ENCODE measurements at regions not wholly inside any gene's neighbourhood (a gene's known extent, or its start where the extent isn't known, plus 50 kb on each side); places are given as distances from the start of the nearest gene placed in this dataset.

GRCh38 chr5:88557881-88558280, 289.2 kb upstream of the TMEM161B start:
- TF ChIP-seq, protein P1, sequence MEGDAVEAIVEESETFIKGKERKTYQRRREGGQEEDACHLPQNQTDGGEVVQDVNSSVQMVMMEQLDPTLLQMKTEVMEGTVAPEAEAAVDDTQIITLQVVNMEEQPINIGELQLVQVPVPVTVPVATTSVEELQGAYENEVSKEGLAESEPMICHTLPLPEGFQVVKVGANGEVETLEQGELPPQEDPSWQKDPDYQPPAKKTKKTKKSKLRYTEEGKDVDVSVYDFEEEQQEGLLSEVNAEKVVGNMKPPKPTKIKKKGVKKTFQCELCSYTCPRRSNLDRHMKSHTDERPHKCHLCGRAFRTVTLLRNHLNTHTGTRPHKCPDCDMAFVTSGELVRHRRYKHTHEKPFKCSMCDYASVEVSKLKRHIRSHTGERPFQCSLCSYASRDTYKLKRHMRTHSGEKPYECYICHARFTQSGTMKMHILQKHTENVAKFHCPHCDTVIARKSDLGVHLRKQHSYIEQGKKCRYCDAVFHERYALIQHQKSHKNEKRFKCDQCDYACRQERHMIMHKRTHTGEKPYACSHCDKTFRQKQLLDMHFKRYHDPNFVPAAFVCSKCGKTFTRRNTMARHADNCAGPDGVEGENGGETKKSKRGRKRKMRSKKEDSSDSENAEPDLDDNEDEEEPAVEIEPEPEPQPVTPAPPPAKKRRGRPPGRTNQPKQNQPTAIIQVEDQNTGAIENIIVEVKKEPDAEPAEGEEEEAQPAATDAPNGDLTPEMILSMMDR (IDR thresholded peaks at IDR 0.05), result no peak
- TF ChIP-seq POLR2A (IDR thresholded peaks at IDR 0.05), result no peak
- Histone ChIP-seq H3K4me1 (no peaks in the 10 kb centered on the region), H3K9me3 (no peaks in the 10 kb centered on the region), H3K36me3 (no peaks in the 10 kb centered on the region), H3K27ac (no peak overlapping the region), H3K27me3 (no peaks in the 10 kb centered on the region), H3K4me3 (replicated peaks in 1 of 3) (no peak overlapping the region)
- 87 to 89% methylated on average over 3 of the region's 3 CpGs for WGBS, 2 donors
- intact Hi-C loops (cut with DNase I), result no loop called here
- DNase-seq, result no peak

- Histone ChIP-seq H3K36me3 (no peaks in the 10 kb centered on the region), H3K27ac (no peak overlapping the region), H3K4me1 (no peaks in the 10 kb centered on the region), H3K27me3 (no peaks in the 10 kb centered on the region), H3K9me3 (no peaks in the 10 kb centered on the region), H3K4me3 (replicated peaks in 1 of 3) (no peak overlapping the region)
- intact Hi-C loops (cut with DNase I), result no loop called here
- no peak for TF ChIP-seq POLR2A (IDR thresholded peaks at IDR 0.05)
- TF ChIP-seq, protein P1 (IDR thresholded peaks at IDR 0.05), result no peak
- DNase-seq, result no peak
- WGBS, 2 donors, result 90 to 93% methylated on average over 2 of the region's 2 CpGs
Measured at GRCh38 chr5:88557131-88557530, 288.5 kb upstream of the TMEM161B start.

DNA sequence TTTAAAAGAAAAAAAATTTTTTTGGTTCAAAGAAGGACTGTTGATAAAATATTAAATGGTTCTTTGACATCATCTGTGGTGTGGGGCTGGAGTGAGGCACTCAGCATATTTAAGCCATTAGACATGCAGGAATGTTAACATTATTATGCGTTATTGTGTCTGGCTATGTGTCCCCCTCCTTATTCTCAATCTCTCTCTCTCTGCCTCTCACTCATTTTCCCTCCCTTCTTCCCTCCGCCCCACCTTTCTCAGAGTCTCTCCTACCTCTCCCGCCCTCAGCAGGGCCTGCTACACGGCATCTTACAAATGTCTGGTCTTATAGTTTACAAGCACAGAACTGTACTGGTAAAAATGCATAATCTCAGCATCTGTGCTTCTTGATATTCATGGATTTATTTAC, 287.8 kb upstream of the TMEM161B start:
- Histone ChIP-seq H3K9me3 (no peaks in the 10 kb centered on the region), H3K4me3 (replicated peaks in 1 of 3) (no peak overlapping the region), H3K36me3 (no peaks in the 10 kb centered on the region), H3K4me1 (no peaks in the 10 kb centered on the region), H3K27me3 (no peaks in the 10 kb centered on the region), H3K27ac (no peak overlapping the region)
- TF ChIP-seq, protein P1 (IDR thresholded peaks at IDR 0.05), result no peak
- no peak for TF ChIP-seq POLR2A (IDR thresholded peaks at IDR 0.05)
- intact Hi-C loops (cut with DNase I), result no loop called here
- 47 to 56% methylated on average over 4 of the region's 4 CpGs for WGBS, 2 donors
- no peak for DNase-seq

GRCh38 chr5:88555674-88556073, 287.0 kb upstream of the TMEM161B start:
- Histone ChIP-seq H3K27me3 (no peaks in the 10 kb centered on the region), H3K36me3 (no peaks in the 10 kb centered on the region), H3K4me1 (no peaks in the 10 kb centered on the region), H3K27ac (no peak overlapping the region), H3K9me3 (no peaks in the 10 kb centered on the region), H3K4me3 (replicated peaks in 1 of 3) (no peak overlapping the region)
- intact Hi-C loops (cut with DNase I), result no loop called here
- 27 to 33% methylated on average over 4 of the region's 4 CpGs for WGBS, 2 donors
- no peak for TF ChIP-seq POLR2A (IDR thresholded peaks at IDR 0.05)
- TF ChIP-seq, protein P1 (IDR thresholded peaks at IDR 0.05), result no peak
- no peak for DNase-seq

DNA sequence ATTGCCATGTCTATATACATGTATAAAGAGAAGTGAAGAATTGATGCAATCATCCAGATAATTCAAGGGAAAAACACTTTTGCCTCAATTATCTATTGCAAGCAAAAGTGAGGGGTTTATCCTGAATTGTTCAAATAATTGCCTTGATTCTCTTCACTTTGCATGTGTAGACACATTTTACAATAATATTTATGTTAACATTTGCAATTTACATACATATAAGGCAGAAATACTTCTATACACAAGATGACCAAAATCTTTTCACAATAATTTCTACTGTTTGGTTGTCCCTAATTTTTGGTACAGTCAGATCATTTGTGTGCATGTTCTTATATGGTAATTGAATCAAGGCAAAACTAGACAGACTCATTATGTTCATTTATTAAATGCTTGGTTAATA, 285.3 kb upstream of the TMEM161B start:
- DNase-seq, result no peak
- no peaks in the 10 kb centered on the region for H3K27me3 ChIP-seq
- H3K4me3 ChIP-seq (replicated peaks in 1 of 3), result no peak overlapping the region
- H3K36me3 ChIP-seq, result no peaks in the 10 kb centered on the region
- TF ChIP-seq, protein P1 (IDR thresholded peaks at IDR 0.05), result no peak
- no peak for TF ChIP-seq POLR2A (IDR thresholded peaks at IDR 0.05)
- intact Hi-C loops (cut with DNase I), result no loop called here
- no peak overlapping the region for H3K27ac ChIP-seq
- H3K9me3 ChIP-seq, result no peaks in the 10 kb centered on the region
- no peaks in the 10 kb centered on the region for H3K4me1 ChIP-seq

All from thyroid gland (tissue), 4 donors.